ENCODE measurements at regions not wholly inside any gene's neighbourhood (a gene's known extent, or its start where the extent isn't known, plus 50 kb on each side); places are given as distances from the start of the nearest gene placed in this dataset.

GRCh38 chr1:84748364-84748763 lies 58.1 kb upstream of the SSX2IP start:
- H3K27ac ChIP-seq (ENCODE audit: low read depth): no peak overlapping the region
- ATAC-seq (no peak), DNase-seq (ENCODE audit: low spot score) (no peak)
- no peaks in the 10 kb centered on the region for H4K20me1 ChIP-seq (replicated peaks; ENCODE audit: insufficient read depth)
- no peaks in the 10 kb centered on the region for H3K36me3 Mint-ChIP-seq (ENCODE audit: low read depth)
- peaks cover 9% of the 10 kb centered on the region for H3K4me1 ChIP-seq (ENCODE audit: insufficient read depth)
- no peak overlapping the region for H3K4me2 ChIP-seq
- H3K4me3 ChIP-seq: no peak overlapping the region
- H2AFZ ChIP-seq: peak overlapping the region; percentile 43; the same call in 1 of the 2 replicates
- H3K36me3 ChIP-seq (ENCODE audit: insufficient read depth): no peaks in the 10 kb centered on the region
- H3F3A ChIP-seq (replicated peaks; ENCODE audit: low read depth): no peaks in the 10 kb centered on the region
- H3K9me2 ChIP-seq (ENCODE audit: insufficient read depth): 0 out of 2 replicates have a peak, but pooled peaks cover 3% of the 10 kb centered on the region
- peaks cover 7% of the 10 kb centered on the region for H3K4me1 Mint-ChIP-seq
- H3K27me3 Mint-ChIP-seq (ENCODE audit: insufficient read depth, low read depth, poor library complexity): peaks cover 2% of the 10 kb centered on the region
- H3K27me3 ChIP-seq (ENCODE audit: insufficient read depth): no peaks in the 10 kb centered on the region
- H3K4me3 Mint-ChIP-seq: no peak overlapping the region
- no peak overlapping the region for H3K27ac Mint-ChIP-seq
- H3K9me3 Mint-ChIP-seq: no peaks in the 10 kb centered on the region
- H3K79me2 ChIP-seq (replicated peaks; ENCODE audit: insufficient read depth): no peaks in the 10 kb centered on the region
- TF ChIP-seq CREB1 (CRISPR knock-in tag; IDR thresholded peaks at IDR 0.05; ENCODE audit: low read depth) (no peak), EZH2phosphoT487 (IDR thresholded peaks at IDR 0.05; ENCODE audit: unreplicated experiment) (no peak), ZNF462 (CRISPR knock-in tag; IDR thresholded peaks at IDR 0.05) (no peak), ZNF331 (CRISPR knock-in tag; IDR thresholded peaks at IDR 0.05; ENCODE audit: low read depth) (no peak), REST (IDR thresholded peaks at IDR 0.05; ENCODE audit: unreplicated experiment) (no peak), ZNF114 (CRISPR knock-in tag; IDR thresholded peaks at IDR 0.05) (no peak), STAT1 (IDR thresholded peaks at IDR 0.05; ENCODE audit: unreplicated experiment) (no peak), POLR2AphosphoS5 (IDR thresholded peaks at IDR 0.05; ENCODE audit: low read depth) (no peak), JUNB (IDR thresholded peaks at IDR 0.05; ENCODE audit: unreplicated experiment) (no peak), EZH2 (IDR thresholded peaks at IDR 0.05; ENCODE audit: low read depth, unreplicated experiment) (no peak)
- TF ChIP-seq, protein P1, sequence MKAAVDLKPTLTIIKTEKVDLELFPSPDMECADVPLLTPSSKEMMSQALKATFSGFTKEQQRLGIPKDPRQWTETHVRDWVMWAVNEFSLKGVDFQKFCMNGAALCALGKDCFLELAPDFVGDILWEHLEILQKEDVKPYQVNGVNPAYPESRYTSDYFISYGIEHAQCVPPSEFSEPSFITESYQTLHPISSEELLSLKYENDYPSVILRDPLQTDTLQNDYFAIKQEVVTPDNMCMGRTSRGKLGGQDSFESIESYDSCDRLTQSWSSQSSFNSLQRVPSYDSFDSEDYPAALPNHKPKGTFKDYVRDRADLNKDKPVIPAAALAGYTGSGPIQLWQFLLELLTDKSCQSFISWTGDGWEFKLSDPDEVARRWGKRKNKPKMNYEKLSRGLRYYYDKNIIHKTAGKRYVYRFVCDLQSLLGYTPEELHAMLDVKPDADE (IDR thresholded peaks at IDR 0.05): no peak
- TF ChIP-seq, protein P2, sequence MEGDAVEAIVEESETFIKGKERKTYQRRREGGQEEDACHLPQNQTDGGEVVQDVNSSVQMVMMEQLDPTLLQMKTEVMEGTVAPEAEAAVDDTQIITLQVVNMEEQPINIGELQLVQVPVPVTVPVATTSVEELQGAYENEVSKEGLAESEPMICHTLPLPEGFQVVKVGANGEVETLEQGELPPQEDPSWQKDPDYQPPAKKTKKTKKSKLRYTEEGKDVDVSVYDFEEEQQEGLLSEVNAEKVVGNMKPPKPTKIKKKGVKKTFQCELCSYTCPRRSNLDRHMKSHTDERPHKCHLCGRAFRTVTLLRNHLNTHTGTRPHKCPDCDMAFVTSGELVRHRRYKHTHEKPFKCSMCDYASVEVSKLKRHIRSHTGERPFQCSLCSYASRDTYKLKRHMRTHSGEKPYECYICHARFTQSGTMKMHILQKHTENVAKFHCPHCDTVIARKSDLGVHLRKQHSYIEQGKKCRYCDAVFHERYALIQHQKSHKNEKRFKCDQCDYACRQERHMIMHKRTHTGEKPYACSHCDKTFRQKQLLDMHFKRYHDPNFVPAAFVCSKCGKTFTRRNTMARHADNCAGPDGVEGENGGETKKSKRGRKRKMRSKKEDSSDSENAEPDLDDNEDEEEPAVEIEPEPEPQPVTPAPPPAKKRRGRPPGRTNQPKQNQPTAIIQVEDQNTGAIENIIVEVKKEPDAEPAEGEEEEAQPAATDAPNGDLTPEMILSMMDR (conservative IDR thresholded peaks at IDR 0.05; ENCODE audit: low read depth in 2 of 2): no peak
